Sigmoid colon (tissue), 6 donors: ENCODE measurements at regions not wholly inside any gene's neighbourhood (a gene's known extent, or its start where the extent isn't known, plus 50 kb on each side); places are given as distances from the start of the nearest gene placed in this dataset.

ENCODE experiments used
- DNase-seq: peaks from one replicate; pipeline ENCODE4 v3.0.0-alpha.2; 2019
- H3K27ac ChIP-seq, 4 donors: fragments of 200-600 bp; sonication (generic); one replicate each; pipeline ENCODE4 v1.5.1; 2016 to 2019; ENCODE audit warnings: mild to moderate bottlenecking in 1 of 4
- H3K27me3 ChIP-seq, 3 donors: fragments of 200-600 bp; sonication (generic); one replicate each; pipeline ENCODE4 v1.5.1; 2019; ENCODE audit warnings: mild to moderate bottlenecking in 1 of 3
- H3K36me3 ChIP-seq, 4 donors: fragments of 200-600 bp; sonication (generic); one replicate each; pipeline ENCODE4 v1.5.1; 2016 to 2019
- H3K4me1 ChIP-seq, 4 donors: fragments of 200-600 bp; sonication (generic); one replicate each; pipeline ENCODE4 v1.5.1; 2017 to 2019
- H3K4me3 ChIP-seq, 4 donors: fragments of 200-600 bp; sonication (generic); one replicate each; pipeline ENCODE4 v1.5.1; 2017 to 2019; ENCODE audit warnings: mild to moderate bottlenecking in 2 of 4, moderate library complexity in 1 of 4
- H3K9me3 ChIP-seq, 4 donors: fragments of 200-600 bp in 3 of 4; sonication (generic) in 3 of 4; one replicate each; pipeline versions ENCODE4 v1.5.1 to v1.6.1; 2013 to 2019
- EP300 ChIP-seq, 4 donors: sonication (generic); formaldehyde crosslinking; IDR thresholded peaks; one replicate each; pipeline ENCODE4 v1.6.1; 2017; ENCODE audit warnings: antibody characterized with exemption in 4 of 4
- POLR2A ChIP-seq, 2 donors: fragments of 450-650 bp; IDR thresholded peaks; one replicate each; pipeline ENCODE4 v1.6.1; 2016; ENCODE audit warnings: antibody characterized with exemption in 2 of 2, mild to moderate bottlenecking in 2 of 2, moderate library complexity in 2 of 2
- POLR2AphosphoS5 ChIP-seq, 4 donors: sonication (generic); formaldehyde crosslinking; IDR thresholded peaks; one replicate each; pipeline ENCODE4 v1.6.1; 2017; ENCODE audit warnings: antibody characterized with exemption in 4 of 4
- WGBS, 2 donors: extraction: QIAGEN DNeasy Blood & Tissue Kit; methylation state at CpG; one replicate each; pipeline ENCODE4 v1.1.7; 2013; 5-methylcytosine and 5-hydroxymethylcytosine counted together
- intact Hi-C: fragments of 100-400 bp; cut with DNase I; formaldehyde crosslinking; loops from one replicate; pipeline ENCODE4 v1.15.1; 2023
- TF ChIP-seq, protein P1 (sequence below), 4 experiments: fragments of 450-650 bp in 3 of 4; fragments of 200-600 bp in 1 of 4; IDR thresholded peaks; one replicate each; pipeline ENCODE4 v1.5.1; 2016 to 2019; ENCODE audit warnings: antibody characterized with exemption in 4 of 4, mild to moderate bottlenecking in 3 of 4, moderate library complexity in 2 of 4
- donor health status: healthy with polysubstance abuse.
- donor health status: healthy.

DNA sequence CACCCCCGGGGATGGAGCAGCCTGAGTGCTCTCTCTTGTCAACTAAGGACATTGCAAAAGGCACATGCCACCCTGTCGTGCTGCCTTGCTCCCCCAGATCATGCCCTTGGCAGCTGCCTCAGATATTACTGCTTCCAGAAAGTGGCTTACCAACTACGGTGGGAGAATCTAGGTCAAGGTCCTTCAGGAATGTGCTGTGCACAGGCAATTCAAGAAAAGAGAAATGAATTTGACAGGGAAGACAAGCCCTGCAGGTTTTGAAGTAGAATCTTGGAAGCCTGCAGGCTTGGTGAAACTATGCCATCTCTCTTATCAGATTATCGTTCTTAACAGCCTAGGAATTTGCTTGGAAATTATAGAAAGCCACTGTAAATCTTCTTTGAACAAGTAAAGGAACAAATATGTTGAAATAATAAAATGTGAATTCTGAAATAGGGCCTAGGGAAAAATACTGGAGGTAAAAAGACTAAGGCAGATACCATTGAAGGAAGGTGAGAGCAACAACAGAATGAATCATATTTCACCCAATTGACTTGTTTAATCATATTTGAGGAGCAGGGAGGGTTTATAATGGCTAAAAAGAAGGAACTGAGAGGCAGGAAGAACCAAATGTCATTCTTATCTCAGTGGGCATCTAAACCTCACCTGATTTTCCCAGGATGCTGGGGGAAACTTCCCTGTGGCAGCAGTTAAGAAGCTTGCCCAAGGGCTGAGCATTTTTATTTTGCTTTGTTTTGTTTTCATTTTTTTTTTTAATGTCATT lies 94.0 kb upstream of the GLS start:
- H3K27ac ChIP-seq: no peak overlapping the region
- TF ChIP-seq POLR2A (IDR thresholded peaks at IDR 0.05) (no peak), POLR2AphosphoS5 (IDR thresholded peaks at IDR 0.05) (no peak), EP300 (IDR thresholded peaks at IDR 0.05) (no peak)
- TF ChIP-seq, protein P1, sequence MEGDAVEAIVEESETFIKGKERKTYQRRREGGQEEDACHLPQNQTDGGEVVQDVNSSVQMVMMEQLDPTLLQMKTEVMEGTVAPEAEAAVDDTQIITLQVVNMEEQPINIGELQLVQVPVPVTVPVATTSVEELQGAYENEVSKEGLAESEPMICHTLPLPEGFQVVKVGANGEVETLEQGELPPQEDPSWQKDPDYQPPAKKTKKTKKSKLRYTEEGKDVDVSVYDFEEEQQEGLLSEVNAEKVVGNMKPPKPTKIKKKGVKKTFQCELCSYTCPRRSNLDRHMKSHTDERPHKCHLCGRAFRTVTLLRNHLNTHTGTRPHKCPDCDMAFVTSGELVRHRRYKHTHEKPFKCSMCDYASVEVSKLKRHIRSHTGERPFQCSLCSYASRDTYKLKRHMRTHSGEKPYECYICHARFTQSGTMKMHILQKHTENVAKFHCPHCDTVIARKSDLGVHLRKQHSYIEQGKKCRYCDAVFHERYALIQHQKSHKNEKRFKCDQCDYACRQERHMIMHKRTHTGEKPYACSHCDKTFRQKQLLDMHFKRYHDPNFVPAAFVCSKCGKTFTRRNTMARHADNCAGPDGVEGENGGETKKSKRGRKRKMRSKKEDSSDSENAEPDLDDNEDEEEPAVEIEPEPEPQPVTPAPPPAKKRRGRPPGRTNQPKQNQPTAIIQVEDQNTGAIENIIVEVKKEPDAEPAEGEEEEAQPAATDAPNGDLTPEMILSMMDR (IDR thresholded peaks at IDR 0.05): no peak
- peaks cover 0 to 15% (median under 1%) of the 10 kb centered on the region in 4 donors for H3K4me1 ChIP-seq
- intact Hi-C loops: no loop called here
- no peaks in the 10 kb centered on the region for H3K36me3 ChIP-seq
- no peak overlapping the region for H3K4me3 ChIP-seq
- WGBS, 2 donors: 12 to 43% methylated on average over 4 of the region's 4 CpGs
- no peak for DNase-seq
- no peaks in the 10 kb centered on the region for H3K27me3 ChIP-seq
- no peaks in the 10 kb centered on the region for H3K9me3 ChIP-seq

DNA sequence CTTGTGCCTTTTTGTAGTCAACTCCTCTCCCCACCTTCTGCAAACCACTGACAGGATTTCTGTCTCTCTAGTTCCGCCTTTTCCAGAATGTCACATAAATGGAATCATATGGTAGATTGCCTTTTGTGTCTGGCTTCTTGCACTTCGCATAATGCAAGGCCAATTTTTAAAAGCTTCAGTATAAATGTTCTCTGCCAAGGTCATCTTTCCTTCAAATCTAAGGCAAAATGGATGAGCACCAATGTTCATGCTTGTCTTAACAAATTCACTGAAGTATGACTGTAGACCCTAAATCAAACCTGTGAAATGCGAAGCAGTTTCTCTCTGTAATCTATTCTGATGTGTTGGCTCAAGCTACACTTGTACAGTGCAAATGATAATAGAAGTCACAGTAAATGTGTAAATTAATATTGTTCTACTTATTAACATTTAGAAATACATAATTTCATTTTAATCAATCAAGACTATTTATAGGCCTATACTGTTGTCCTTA lies 92.8 kb upstream of the GLS start:
- Histone ChIP-seq H3K9me3 (no peaks in the 10 kb centered on the region), H3K27me3 (no peaks in the 10 kb centered on the region), H3K36me3 (no peaks in the 10 kb centered on the region), H3K4me1 (peaks cover 0 to 27% (median 11%) of the 10 kb centered on the region in 4 donors), H3K4me3 (no peak overlapping the region), H3K27ac (no peak overlapping the region)
- DNase-seq: no peak
- 65 to 78% methylated on average over 3 of the region's 3 CpGs for WGBS, 2 donors
- TF ChIP-seq, protein P1 (IDR thresholded peaks at IDR 0.05): no peak
- TF ChIP-seq EP300 (IDR thresholded peaks at IDR 0.05) (no peak), POLR2AphosphoS5 (IDR thresholded peaks at IDR 0.05) (no peak), POLR2A (IDR thresholded peaks at IDR 0.05) (no peak)
- intact Hi-C loops: no loop called here

DNA sequence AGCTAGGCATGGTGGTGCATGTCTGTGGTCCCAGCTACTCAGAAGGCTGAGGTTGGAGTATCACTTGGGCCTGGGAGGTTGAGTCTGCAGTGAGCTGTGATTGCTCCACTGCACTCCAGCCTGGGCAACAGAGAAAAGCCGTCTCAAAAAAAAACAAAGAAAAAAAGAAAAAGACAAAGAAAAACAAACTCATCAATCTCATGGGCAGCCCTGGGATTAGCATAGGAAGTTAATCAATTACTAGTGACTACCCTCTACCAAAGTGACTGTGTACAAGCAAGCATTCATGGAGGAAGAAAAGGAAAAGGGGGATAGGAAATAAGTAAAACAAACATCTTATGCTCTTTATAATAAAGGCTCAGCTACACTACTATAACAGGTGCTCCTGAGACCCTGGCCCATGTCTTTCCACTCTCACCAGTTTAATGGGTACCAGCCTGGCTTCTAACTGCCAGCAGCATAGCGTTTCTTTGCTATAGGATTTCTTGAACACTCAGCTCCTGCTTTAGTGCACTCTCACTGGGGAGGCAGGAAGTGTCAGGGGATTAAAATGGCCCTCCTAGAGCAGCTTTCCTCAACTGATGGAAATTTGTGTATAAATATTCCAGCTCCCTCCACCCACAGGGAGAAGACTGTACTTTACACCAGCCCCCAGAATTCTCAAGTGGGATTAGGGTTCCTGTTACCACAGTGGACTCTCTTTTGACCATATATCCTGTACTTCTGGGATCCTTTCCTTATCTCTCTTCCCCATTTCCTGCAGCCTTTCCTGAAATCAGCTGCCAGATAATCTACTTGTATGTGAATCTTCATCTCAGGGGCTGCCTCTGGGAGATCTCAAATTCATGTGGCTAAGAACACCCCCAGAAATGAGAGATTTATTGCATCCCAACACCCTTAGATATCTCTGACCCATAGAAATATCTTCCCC lies 91.3 kb upstream of the GLS start:
- H3K4me3 ChIP-seq: no peak overlapping the region
- H3K4me1 ChIP-seq: peaks cover 0 to 30% (median 18%) of the 10 kb centered on the region in 4 donors
- TF ChIP-seq POLR2A (IDR thresholded peaks at IDR 0.05) (no peak), EP300 (IDR thresholded peaks at IDR 0.05) (no peak), POLR2AphosphoS5 (IDR thresholded peaks at IDR 0.05) (no peak)
- TF ChIP-seq, protein P1 (IDR thresholded peaks at IDR 0.05): no peak
- 47 to 80% methylated on average over 2 of the region's 2 CpGs for WGBS, 2 donors
- H3K36me3 ChIP-seq: no peaks in the 10 kb centered on the region
- no peak for DNase-seq
- H3K27ac ChIP-seq: no peak overlapping the region
- H3K9me3 ChIP-seq: no peaks in the 10 kb centered on the region
- no peaks in the 10 kb centered on the region for H3K27me3 ChIP-seq
- intact Hi-C loops: no loop called here

DNA sequence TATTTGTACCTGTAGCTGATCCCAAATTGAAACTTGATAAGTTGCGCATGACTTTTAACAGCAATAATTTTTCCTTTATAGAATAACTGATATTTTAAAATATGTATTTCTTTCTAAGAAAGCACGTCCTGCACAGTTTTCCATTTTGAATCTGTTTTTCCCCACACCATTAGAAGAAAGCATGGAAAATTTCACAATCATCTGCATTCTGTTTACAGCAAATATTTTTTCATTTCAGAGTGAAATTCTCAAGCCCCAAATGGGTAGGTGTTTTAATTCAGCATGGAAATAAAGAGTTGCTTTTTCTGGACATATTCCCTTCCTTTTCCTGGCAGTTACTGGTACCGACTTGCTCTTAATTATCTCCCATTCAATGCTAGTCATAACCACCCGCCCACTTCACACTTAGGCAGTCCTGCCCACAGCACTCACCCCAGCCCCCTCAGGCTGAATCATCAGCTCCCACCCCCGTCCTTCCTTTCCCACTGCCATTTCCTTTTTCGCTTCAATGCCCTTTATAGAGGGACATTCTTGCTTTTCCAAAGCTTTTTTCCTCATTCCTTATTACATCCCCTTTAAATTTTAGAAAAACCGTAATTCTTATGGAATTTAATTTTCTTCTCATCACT lies 89.2 kb upstream of the GLS start:
- no peak for DNase-seq
- 65 to 75% methylated on average over 7 of the region's 7 CpGs for WGBS, 2 donors
- no peak overlapping the region for H3K4me3 ChIP-seq

More for the DNA sequence above, 89.2 kb upstream of the GLS start:
- Histone ChIP-seq H3K36me3 (no peaks in the 10 kb centered on the region), H3K9me3 (no peaks in the 10 kb centered on the region), H3K27ac (peak overlapping the region in 1 of 4 donors; percentile 17), H3K4me1 (peaks cover 0 to 22% (median 18%) of the 10 kb centered on the region in 4 donors), H3K27me3 (no peaks in the 10 kb centered on the region)
- intact Hi-C loops: no loop called here
- TF ChIP-seq POLR2AphosphoS5 (IDR thresholded peaks at IDR 0.05) (peak in 1 of 4 donors; percentile 15), POLR2A (IDR thresholded peaks at IDR 0.05) (no peak), EP300 (IDR thresholded peaks at IDR 0.05) (no peak)
- TF ChIP-seq, protein P1 (IDR thresholded peaks at IDR 0.05): no peak
